HepG2 (cell line): ENCODE measurements at regions not wholly inside any gene's neighbourhood (a gene's known extent, or its start where the extent isn't known, plus 50 kb on each side); places are given as distances from the start of the nearest gene placed in this dataset.

ENCODE experiments used
- ATAC-seq: fragments of 200-7000 bp; cut with Tn5 transposase; 3 replicates; pipeline ENCODE4 v1.9.1; 2020; ENCODE audit warnings: mild to moderate bottlenecking, moderate library complexity
- BruUV-seq: library from RNA; stranded (reverse); fragments of 400-500 nt; replicated peaks from 2 replicates; lab custom pipeline; 2021; lab: Mats Ljungman, UMichigan
- CTCF ChIA-PET: fragments of 300-600 bp; formaldehyde crosslinking; extraction: SDS; loops from one replicate; lab custom pipeline; 2021; ENCODE audit warnings: low total read pairs, inconsistent platforms, low intra/inter-chr PET ratio; lab: Yijun Ruan, JAX
- POLR2A ChIA-PET: fragments of 350-600 bp; sonication (Branson Sonifier 250); formaldehyde crosslinking; loops from one replicate; lab custom pipeline; 2020; ENCODE audit warnings: antibody characterized with exemption, inconsistent platforms; lab: Yijun Ruan, JAX
- DNase-seq: peaks from one replicate; pipeline ENCODE4 v3.0.0-alpha.2; 2015; ENCODE audit warnings: low spot score
- FAIRE-seq: peaks from 3 replicates; lab custom pipeline; 2011; peaks lifted over from hg19 to GRCh38; lab: Jason Lieb, UNC
- H2AFZ ChIP-seq: one replicate; pipeline ENCODE4 v1.6.1; 2011; ENCODE audit warnings: low read length, inconsistent platforms
- H3K27ac ChIP-seq: fragments of 300-600 bp; 3 replicates; pipeline ENCODE4 v1.8.0; 2011; ENCODE audit warnings: mixed run types, mild to moderate bottlenecking, mixed read lengths, low read length, inconsistent platforms; ENCODE audit not compliant: insufficient read depth; ENCODE audit errors: extremely low read length
- H3K27me3 ChIP-seq, 2 experiments: fragments of 200-600 bp in 1 of 2; 2 replicates in 1 of 2; 3 replicates in 1 of 2; pipeline versions ENCODE4 v1.6.0 to v1.8.0; 2011; ENCODE audit warnings: low read length in 2 of 2, mild to moderate bottlenecking in 2 of 2, moderate library complexity in 2 of 2, inconsistent platforms in 1 of 2; ENCODE audit not compliant: insufficient read depth in 2 of 2, control insufficient read depth in 1 of 2
- H3K36me3 ChIP-seq, 2 experiments: fragments of 200-600 bp in 1 of 2; replicated peaks in 1 of 2; 2 replicates in 1 of 2; 3 replicates in 1 of 2; pipeline versions ENCODE4 v1.5.1 to v1.8.0; 2011; ENCODE audit warnings: low read length in 2 of 2, inconsistent platforms in 1 of 2; ENCODE audit not compliant: insufficient read depth in 2 of 2, control insufficient read depth in 1 of 2
- H3K4me1 ChIP-seq: 2 replicates; pipeline ENCODE4 v1.5.1; 2012; ENCODE audit warnings: low read length, inconsistent platforms; ENCODE audit not compliant: insufficient read depth
- H3K4me2 ChIP-seq: 2 replicates; pipeline ENCODE4 v1.6.0; 2011; ENCODE audit warnings: low read depth, low read length, inconsistent platforms
- H3K4me3 ChIP-seq, 3 experiments: fragments of 200-600 bp in 1 of 3; sonication (generic), shearing (Covaris generic) in 1 of 3; replicated peaks in 1 of 3; 2 replicates each; pipeline ENCODE4 v1.5.1; 2011 to 2016; ENCODE audit warnings: low read length in 3 of 3, inconsistent platforms in 2 of 3, low read depth in 2 of 3, mild to moderate bottlenecking in 2 of 3, control low read depth in 1 of 3, mixed read lengths in 1 of 3; ENCODE audit not compliant: insufficient read depth in 1 of 3
- H3K79me2 ChIP-seq: one replicate; pipeline ENCODE4 v1.6.1; 2011; ENCODE audit warnings: low read length, inconsistent platforms; ENCODE audit not compliant: insufficient read depth
- H3K9ac ChIP-seq: 2 replicates; pipeline ENCODE4 v1.6.0; 2011; ENCODE audit warnings: mild to moderate bottlenecking, low read depth, low read length, inconsistent platforms; ENCODE audit not compliant: insufficient read depth
- H3K9me3 ChIP-seq: 2 replicates; pipeline ENCODE4 v1.5.1; 2012; ENCODE audit warnings: mild to moderate bottlenecking, low read length
- H4K20me1 ChIP-seq: 2 replicates; pipeline ENCODE4 v1.6.0; 2011; ENCODE audit warnings: inconsistent platforms, mild to moderate bottlenecking, low read length, moderate library complexity; ENCODE audit not compliant: insufficient read depth
- CEBPG ChIP-seq: IDR thresholded peaks from 2 replicates; pipeline ENCODE4 v1.6.1; 2016
- CTCF ChIP-seq: sonication (generic); formaldehyde crosslinking; IDR thresholded peaks from 2 replicates; pipeline ENCODE4 v1.5.0; 2020; ENCODE audit warnings: mild to moderate bottlenecking, missing genetic modification reagents, moderate library complexity
- MAZ ChIP-seq, 2 experiments: sonication (generic) in 1 of 2; formaldehyde crosslinking in 1 of 2; IDR thresholded peaks; 2 replicates each; pipeline versions ENCODE4 v1.5.0 to v1.6.1; 2012 to 2020; ENCODE audit warnings: low read depth in 2 of 2, mild to moderate bottlenecking in 2 of 2, borderline replicate concordance in 1 of 2, improper control_type of control experiment in 1 of 2, low read length in 1 of 2, missing genetic modification reagents in 1 of 2, moderate library complexity in 1 of 2
- NPAS2 ChIP-seq: sonication (generic); formaldehyde crosslinking; IDR thresholded peaks from 2 replicates; pipeline ENCODE4 v1.8.0; 2022; ENCODE audit warnings: mild to moderate bottlenecking, missing genetic modification reagents, borderline replicate concordance
- RXRA ChIP-seq: sonication (generic); formaldehyde crosslinking; IDR thresholded peaks from 2 replicates; pipeline ENCODE4 v1.5.1; 2020; ENCODE audit warnings: missing genetic modification reagents
- STAG1 ChIP-seq: sonication (generic); formaldehyde crosslinking; IDR thresholded peaks from 2 replicates; pipeline ENCODE4 v1.4.0; 2020; ENCODE audit warnings: missing genetic modification reagents
- ZNF138 ChIP-seq: sonication (generic); formaldehyde crosslinking; IDR thresholded peaks from 2 replicates; pipeline ENCODE4 v1.5.0; 2020; ENCODE audit warnings: mild to moderate bottlenecking, low read depth, missing genetic modification reagents
- ZNF275 ChIP-seq: sonication (generic); formaldehyde crosslinking; IDR thresholded peaks from 2 replicates; pipeline ENCODE4 v1.8.0; 2022; ENCODE audit warnings: missing genetic modification reagents, mild to moderate bottlenecking, inconsistent platforms, borderline replicate concordance
- ZNF713 ChIP-seq: sonication (generic); formaldehyde crosslinking; IDR thresholded peaks from 2 replicates; pipeline ENCODE4 v1.4.0; 2020; ENCODE audit warnings: mild to moderate bottlenecking, missing genetic modification reagents
- WGBS: methylation state at CpG from one replicate; pipeline ENCODE4 v1.1.6; 2017; ENCODE audit warnings: low lambda C conversion rate; 5-methylcytosine and 5-hydroxymethylcytosine counted together
- in situ Hi-C: cut with HindIII; loops from 2 replicates; pipeline ENCODE4 v1.10.0; 2017; ENCODE audit warnings: low pct_unique_long_range_greater_than_20kb; ENCODE audit not compliant: extremely low pct_ligation_motif_present
- intact Hi-C: fragments of 100-400 bp; cut with micrococcal nuclease; formaldehyde crosslinking; loops from one replicate; pipeline ENCODE4 v1.10.0; 2022; ENCODE audit not compliant: unreplicated experiment
- TF ChIP-seq, protein P1 (sequence below): sonication (generic); formaldehyde crosslinking; IDR thresholded peaks from 2 replicates; pipeline ENCODE4 v1.5.0; 2020; ENCODE audit warnings: missing genetic modification reagents

DNA sequence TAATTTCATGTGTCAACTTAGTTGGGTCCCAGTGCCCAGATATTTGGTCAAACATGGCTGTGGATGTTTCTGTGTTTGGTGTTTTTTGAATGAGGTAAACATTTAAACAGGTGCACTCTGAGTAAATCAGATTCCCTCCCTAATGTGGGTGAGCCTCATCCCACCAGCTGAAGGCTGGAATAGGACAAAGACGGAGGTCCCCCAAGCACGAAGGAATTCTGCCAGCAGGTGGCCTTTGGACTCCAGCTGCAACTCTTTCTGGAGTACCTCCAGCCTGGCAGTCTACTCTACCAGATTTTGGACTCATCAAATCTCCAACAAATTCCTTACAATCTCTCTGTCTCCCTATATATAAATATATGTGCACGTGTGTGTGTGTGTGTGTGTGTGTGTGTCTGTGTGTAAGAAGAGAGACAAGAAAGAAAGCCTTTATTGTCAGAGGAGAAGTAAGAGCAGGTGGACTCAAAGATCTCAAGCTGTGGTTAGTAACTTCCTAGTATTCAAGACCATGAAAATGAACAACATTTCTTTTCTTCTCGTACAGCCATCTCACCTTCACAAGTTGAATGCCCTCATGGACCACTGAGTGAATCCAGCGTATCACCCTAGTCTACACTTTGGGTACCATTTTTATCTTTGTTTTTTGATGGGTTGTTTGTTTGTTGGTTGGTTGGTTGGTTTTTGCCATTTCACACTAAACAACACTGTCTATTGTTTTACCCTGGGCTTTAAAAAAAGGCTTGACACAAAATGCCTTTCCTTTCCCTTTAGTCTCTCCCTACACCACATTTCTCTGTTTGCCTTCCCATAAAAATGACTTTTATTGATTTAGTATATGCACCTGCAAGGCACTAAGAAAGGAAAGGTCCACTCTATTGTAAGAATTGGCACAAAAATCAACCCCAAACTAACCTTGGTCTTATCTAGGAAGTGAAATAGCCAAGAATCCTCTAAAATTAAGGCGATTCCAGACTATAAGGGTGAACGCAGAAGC is 118.7 kb downstream of the TENT4A start:
- Histone ChIP-seq H3K4me3 (no peak overlapping the region), H3K27ac (no peak overlapping the region), H3K4me2 (no peak overlapping the region), H3K9ac (no peak overlapping the region), H3K4me1 (no peaks in the 10 kb centered on the region), H4K20me1 (no peaks in the 10 kb centered on the region), H3K79me2 (no peaks in the 10 kb centered on the region), H3K9me3 (0 out of 2 replicates have a peak, but pooled peaks cover 4% of the 10 kb centered on the region)
- intact Hi-C loops, result no loop called here
- no peak for FAIRE-seq
- POLR2A ChIA-PET, result no interaction called here
- in situ Hi-C loops, result no loop called here
- BruUV-seq, result no TSS peak
- WGBS, result 15% methylated on average over 7 of the region's 7 CpGs
- TF ChIP-seq CTCF (peak; percentile 28; the same call in 1 of the 2 replicates), CEBPG (no peak), STAG1 (CRISPR knock-in tag) (peak; percentile 26; the same call in 1 of the 2 replicates)
- TF ChIP-seq, all 625 proteins: peak for 2
- Histone ChIP-seq H2AFZ (no peak overlapping the region), H3K27me3 (peaks cover 0 to 5% of the 10 kb centered on the region in 2 experiments; a peak in 2 of 5 replicates), H3K36me3 (no peaks in the 10 kb centered on the region)
- CTCF ChIA-PET, result no interaction called here
- DNase-seq (no peak), ATAC-seq (no peak)

- intact Hi-C loops, result no loop called here
- Histone ChIP-seq H3K9ac (no peak overlapping the region), H2AFZ (no peak overlapping the region), H3K4me1 (no peaks in the 10 kb centered on the region), H4K20me1 (no peaks in the 10 kb centered on the region), H3K27me3 (no peaks in the 10 kb centered on the region), H3K27ac (no peak overlapping the region), H3K4me3 (no peak overlapping the region), H3K36me3 (no peaks in the 10 kb centered on the region), H3K9me3 (peaks cover 10% of the 10 kb centered on the region; the same call in 1 of the 2 replicates), H3K79me2 (no peaks in the 10 kb centered on the region), H3K4me2 (no peak overlapping the region)
- POLR2A ChIA-PET, result no interaction called here
- no TSS peak for BruUV-seq
- in situ Hi-C loops, result no loop called here
- CTCF ChIA-PET, result no interaction called here
- FAIRE-seq (no peak), DNase-seq (no peak), ATAC-seq (no peak)
- WGBS, result 8% methylated on average over 2 of the region's 2 CpGs
- TF ChIP-seq ZNF275 (CRISPR knock-in tag) (no peak), RXRA (CRISPR knock-in tag) (no peak), ZNF138 (CRISPR knock-in tag) (no peak), ZNF713 (CRISPR knock-in tag) (no peak), MAZ (IDR thresholded peaks at IDR 0.05; ENCODE audit: borderline replicate concordance, low read depth, low read length) (no peak), MAZ (CRISPR knock-in tag; IDR thresholded peaks at IDR 0.05; ENCODE audit: low read depth) (no peak), NPAS2 (no peak)
- TF ChIP-seq, protein P1, sequence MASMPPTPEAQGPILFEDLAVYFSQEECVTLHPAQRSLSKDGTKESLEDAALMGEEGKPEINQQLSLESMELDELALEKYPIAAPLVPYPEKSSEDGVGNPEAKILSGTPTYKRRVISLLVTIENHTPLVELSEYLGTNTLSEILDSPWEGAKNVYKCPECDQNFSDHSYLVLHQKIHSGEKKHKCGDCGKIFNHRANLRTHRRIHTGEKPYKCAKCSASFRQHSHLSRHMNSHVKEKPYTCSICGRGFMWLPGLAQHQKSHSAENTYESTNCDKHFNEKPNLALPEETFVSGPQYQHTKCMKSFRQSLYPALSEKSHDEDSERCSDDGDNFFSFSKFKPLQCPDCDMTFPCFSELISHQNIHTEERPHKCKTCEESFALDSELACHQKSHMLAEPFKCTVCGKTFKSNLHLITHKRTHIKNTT, result no peak
Measured at GRCh38 chr5:6832994-6833393, 119.8 kb downstream of the TENT4A start.
